Activated CD4-positive, alpha-beta T cell treated with anti-CD3 and anti-CD28 coated beads for 48 hours (primary cell): ENCODE measurements at regions not wholly inside any gene's neighbourhood (a gene's known extent, or its start where the extent isn't known, plus 50 kb on each side); places are given as distances from the start of the nearest gene placed in this dataset.
"Not testable (repeated sequence)": the region's sequence is repeated elsewhere in the genome, so short reads cannot be mapped to it uniquely, and the experiment has no call there.

Experiments
- DNase-seq: peaks from one replicate; pipeline ENCODE4 v3.0.0-alpha.2; 2020

- no peak for DNase-seq
Observed at GRCh38 chr22:22374163-22374562, 129.6 kb downstream of the VPREB1 start.

- DNase-seq: no peak
Observed at GRCh38 chr22:22374579-22374978, 130.0 kb downstream of the VPREB1 start.

GRCh38 chr22:22375576-22376351 lies 131.2 kb downstream of the VPREB1 start:
- DNase-seq: no peak

- DNase-seq: no peak
Observed at GRCh38 chr22:22376352-22376706, 131.7 kb downstream of the VPREB1 start.

- not testable (repeated sequence) for DNase-seq
Observed at GRCh38 chr22:22376884-22377283, 131.7 kb downstream of the ZNF280B start.

GRCh38 chr22:22377335-22377734 lies 131.2 kb downstream of the ZNF280B start:
- no peak for DNase-seq

- no peak for DNase-seq
Observed at GRCh38 chr22:22378446-22379415, 129.8 kb downstream of the ZNF280B start.

- peak; percentile 27 for DNase-seq
Observed at GRCh38 chr22:22380098-22381030, 128.2 kb downstream of the ZNF280B start.

- DNase-seq: not testable (repeated sequence)
Observed at GRCh38 chr22:22381292-22381691, 127.2 kb downstream of the ZNF280B start.

GRCh38 chr22:22384267-22384666 lies 124.3 kb downstream of the ZNF280B start:
- no peak for DNase-seq

GRCh38 chr22:22384668-22385244 lies 123.8 kb downstream of the ZNF280B start:
- DNase-seq: no peak

- no peak for DNase-seq
Observed at GRCh38 chr22:22386602-22387385, 121.7 kb downstream of the ZNF280B start.

- DNase-seq: no peak
Observed at GRCh38 chr22:22387386-22387736, 121.2 kb downstream of the ZNF280B start.

GRCh38 chr22:22388090-22388489 lies 120.5 kb downstream of the ZNF280B start:
- DNase-seq: no peak

- no peak for DNase-seq
Observed at GRCh38 chr22:22388494-22388893, 120.0 kb downstream of the ZNF280B start.

- DNase-seq: no peak
Observed at GRCh38 chr22:22389467-22389866, 119.1 kb downstream of the ZNF280B start.

- DNase-seq: no peak
Observed at GRCh38 chr22:22390989-22391388, 117.6 kb downstream of the ZNF280B start.

GRCh38 chr22:22391543-22391942 lies 117.0 kb downstream of the ZNF280B start:
- DNase-seq: no peak

GRCh38 chr22:22392131-22392530 lies 116.4 kb downstream of the ZNF280B start:
- no peak for DNase-seq

- DNase-seq: no peak
Observed at GRCh38 chr22:22394591-22394990, 114.0 kb downstream of the ZNF280B start.

- DNase-seq: no peak
Observed at GRCh38 chr22:22395245-22395644, 113.3 kb downstream of the ZNF280B start.
